ENCODE measurements at regions not wholly inside any gene's neighbourhood (a gene's known extent, or its start where the extent isn't known, plus 50 kb on each side); places are given as distances from the start of the nearest gene placed in this dataset.

DNA sequence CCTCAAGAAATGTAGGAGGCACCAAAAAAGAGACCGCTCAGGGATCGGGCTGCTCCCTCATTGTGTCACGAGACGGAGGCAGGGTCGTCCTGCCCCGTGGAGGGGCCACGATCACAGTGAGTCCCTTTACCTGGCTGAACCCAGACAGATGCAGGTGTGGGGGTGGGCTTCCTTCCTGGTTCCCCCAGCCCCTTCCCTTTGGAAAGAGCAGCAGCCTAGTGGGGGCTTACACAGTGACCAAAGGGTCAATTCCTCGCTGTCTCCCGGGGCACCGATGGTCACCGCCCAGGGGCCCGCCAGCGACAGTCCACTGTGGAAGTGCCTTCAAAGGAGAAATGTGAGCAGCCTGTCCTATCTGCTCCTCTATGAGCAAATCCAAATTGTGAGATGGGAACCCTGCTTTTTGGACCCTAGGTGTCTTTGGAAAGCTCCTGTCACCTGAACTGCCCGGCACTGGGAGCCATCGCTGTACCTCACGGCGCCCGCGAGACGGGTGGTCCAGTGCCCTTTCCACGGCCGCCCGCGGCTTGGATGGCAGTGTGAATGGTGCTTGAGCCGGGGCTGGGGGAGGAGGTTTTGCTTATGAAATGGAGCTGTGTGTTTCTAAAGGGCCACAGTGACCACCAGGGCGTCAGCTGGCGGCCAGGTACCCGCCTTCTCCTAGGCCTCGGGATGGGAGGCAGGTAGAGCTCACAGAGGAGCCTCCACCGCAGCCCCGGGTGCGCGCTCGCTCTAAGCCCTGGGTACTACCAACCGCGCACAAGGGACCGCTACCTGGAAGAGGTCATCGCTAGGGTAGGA is 155.7 kb downstream of the KLF13 start:
- no peak overlapping the region for H3K4me3 Mint-ChIP-seq
- TF ChIP-seq, protein P1, sequence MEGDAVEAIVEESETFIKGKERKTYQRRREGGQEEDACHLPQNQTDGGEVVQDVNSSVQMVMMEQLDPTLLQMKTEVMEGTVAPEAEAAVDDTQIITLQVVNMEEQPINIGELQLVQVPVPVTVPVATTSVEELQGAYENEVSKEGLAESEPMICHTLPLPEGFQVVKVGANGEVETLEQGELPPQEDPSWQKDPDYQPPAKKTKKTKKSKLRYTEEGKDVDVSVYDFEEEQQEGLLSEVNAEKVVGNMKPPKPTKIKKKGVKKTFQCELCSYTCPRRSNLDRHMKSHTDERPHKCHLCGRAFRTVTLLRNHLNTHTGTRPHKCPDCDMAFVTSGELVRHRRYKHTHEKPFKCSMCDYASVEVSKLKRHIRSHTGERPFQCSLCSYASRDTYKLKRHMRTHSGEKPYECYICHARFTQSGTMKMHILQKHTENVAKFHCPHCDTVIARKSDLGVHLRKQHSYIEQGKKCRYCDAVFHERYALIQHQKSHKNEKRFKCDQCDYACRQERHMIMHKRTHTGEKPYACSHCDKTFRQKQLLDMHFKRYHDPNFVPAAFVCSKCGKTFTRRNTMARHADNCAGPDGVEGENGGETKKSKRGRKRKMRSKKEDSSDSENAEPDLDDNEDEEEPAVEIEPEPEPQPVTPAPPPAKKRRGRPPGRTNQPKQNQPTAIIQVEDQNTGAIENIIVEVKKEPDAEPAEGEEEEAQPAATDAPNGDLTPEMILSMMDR (conservative IDR thresholded peaks at IDR 0.05): no peak
- no peak overlapping the region for H3K27ac Mint-ChIP-seq (ENCODE audit: unreplicated experiment)
- peaks cover 4% of the 10 kb centered on the region for H3K4me1 Mint-ChIP-seq
- H3K9me3 Mint-ChIP-seq: no peaks in the 10 kb centered on the region
- peaks cover 6% of the 10 kb centered on the region for H3K36me3 Mint-ChIP-seq (ENCODE audit: low read depth)
- DNase-seq (ENCODE audit: low read depth, low spot score): no peak
- H3K27me3 Mint-ChIP-seq (ENCODE audit: low read depth): peaks cover 62% of the 10 kb centered on the region

DNA sequence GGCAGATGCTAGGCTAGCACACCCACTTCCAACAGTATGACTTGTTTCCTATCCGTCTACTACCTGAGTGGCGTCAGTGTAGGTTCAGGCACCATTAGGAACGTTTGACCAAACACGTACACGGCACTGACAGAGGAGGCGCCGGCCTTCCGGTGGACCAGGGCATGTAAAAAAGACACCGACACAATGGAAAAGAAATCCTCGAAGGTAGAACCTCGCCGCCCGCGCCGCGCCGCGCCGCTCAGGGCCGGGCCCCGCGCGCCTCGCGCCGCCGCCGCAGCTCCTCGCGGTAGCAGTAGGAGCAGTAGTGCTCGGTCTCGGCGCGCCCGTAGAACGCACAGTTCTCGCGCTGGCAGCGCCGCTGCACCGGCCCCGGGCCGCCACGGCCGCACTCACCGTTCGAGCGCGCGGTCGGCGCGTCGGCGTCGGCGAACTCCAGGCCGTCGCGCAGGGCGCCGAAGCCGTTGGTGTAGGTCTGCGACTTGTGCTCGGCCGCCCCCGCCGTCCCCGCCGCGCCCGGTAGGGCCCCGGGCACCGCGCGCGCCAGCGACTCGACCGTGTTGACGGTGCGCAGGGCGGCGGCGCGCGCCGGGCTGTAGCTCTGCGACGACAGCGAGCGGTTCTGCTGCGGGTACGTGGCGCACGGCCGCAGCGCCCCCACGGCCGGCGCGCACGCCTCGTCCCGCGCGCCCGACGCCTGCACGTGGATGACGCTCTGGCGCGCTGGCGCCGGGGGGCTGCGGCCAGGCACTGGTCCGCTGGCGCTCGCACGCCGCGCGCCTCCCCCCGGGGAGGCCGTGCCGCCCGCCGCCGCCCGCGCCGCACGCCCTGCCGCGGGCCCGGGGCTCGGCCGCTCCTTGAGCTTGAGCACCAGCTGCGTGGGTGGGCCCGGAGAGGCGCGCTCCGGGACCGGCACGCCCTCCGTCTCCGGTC is 156.7 kb downstream of the KLF13 start:
- Mint-ChIP-seq H3K9me3 (no peaks in the 10 kb centered on the region), H3K4me1 (peaks cover 4% of the 10 kb centered on the region), H3K36me3 (ENCODE audit: low read depth) (peaks cover 6% of the 10 kb centered on the region), H3K4me3 (no peak overlapping the region), H3K27ac (ENCODE audit: unreplicated experiment) (no peak overlapping the region), H3K27me3 (ENCODE audit: low read depth) (peaks cover 62% of the 10 kb centered on the region)
- TF ChIP-seq, protein P1 (conservative IDR thresholded peaks at IDR 0.05): no peak
- no peak for DNase-seq (ENCODE audit: low read depth, low spot score)

DNA sequence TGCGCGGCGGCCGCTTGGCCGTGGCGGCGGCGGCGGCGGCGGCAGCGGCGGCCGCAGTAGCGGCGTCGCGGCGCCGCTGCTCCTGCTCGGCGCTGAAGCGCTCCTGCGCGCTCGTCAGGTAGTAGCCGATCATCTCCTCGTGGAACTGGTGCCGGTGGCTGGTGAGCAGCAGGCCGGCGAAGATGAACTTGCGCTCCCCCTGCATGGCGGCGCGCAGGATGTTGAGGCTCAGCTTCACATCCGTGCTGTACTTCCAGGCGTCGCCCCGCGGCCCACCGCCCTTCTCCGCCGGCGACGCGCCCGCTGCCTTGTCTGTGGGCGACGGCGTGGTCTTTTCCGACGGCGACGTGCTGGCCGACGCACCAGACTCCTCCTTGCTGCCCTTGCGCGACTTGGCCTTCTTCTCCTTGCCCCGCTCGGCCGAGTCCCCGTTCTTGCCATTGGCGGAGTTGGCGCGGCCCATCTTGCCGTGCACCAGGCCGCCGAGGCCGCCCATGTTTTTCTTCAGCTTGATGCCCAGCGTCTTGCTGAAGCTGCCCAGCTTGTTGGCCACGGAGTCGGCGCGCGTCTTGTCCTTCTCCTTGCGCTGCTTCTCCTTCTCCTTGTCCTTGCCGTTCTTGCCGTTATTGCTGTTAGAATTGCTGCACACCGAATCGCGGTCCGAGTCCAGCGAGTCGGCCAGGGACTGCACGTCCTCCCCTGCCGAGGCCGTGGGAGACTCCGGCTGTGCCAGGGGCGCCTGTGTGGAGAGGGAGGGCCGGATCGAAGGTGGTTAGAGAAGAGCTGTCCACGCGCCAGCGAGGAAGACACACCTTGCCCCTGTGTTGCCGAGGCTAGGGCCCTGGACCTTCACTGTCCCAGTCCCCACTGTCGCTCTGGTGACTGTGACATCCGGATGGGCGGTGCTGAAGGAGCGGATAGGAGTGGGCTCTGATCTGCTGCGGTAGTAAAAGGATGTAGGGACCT is 157.6 kb downstream of the KLF13 start:
- Mint-ChIP-seq H3K27me3 (ENCODE audit: low read depth) (peaks cover 61% of the 10 kb centered on the region), H3K36me3 (ENCODE audit: low read depth) (peaks cover 6% of the 10 kb centered on the region), H3K4me1 (peaks cover 11% of the 10 kb centered on the region), H3K27ac (ENCODE audit: unreplicated experiment) (peak overlapping the region; percentile 37), H3K9me3 (no peaks in the 10 kb centered on the region), H3K4me3 (no peak overlapping the region)
- TF ChIP-seq, protein P1 (conservative IDR thresholded peaks at IDR 0.05): no peak
- no peak for DNase-seq (ENCODE audit: low read depth, low spot score)

DNA sequence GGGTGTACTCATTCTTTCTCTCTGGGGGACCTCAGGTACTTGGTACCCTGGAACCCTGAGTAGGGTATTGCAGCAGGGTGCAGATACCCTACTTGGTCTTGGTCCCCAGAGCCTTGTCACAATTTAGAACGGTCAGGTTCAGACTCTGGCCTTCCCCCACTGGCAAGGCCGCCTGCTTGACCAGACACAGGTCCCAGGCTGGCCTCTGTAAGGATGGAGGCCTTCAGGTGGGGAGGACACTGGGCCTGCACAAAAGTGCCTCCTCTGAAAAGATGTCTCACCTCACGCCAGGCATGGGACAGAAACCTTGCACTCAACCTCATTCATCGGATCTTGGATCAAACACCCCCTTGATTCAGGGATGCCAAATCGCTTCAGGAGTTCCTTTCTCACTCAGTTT is 158.4 kb downstream of the KLF13 start:
- Mint-ChIP-seq H3K4me1 (peaks cover 14% of the 10 kb centered on the region), H3K27ac (ENCODE audit: unreplicated experiment) (peak overlapping the region; percentile 37), H3K36me3 (ENCODE audit: low read depth) (peaks cover 6% of the 10 kb centered on the region), H3K27me3 (ENCODE audit: low read depth) (peaks cover 61% of the 10 kb centered on the region), H3K9me3 (peaks cover under 1% of the 10 kb centered on the region), H3K4me3 (no peak overlapping the region)
- no peak for DNase-seq (ENCODE audit: low read depth, low spot score)
- TF ChIP-seq, protein P1 (conservative IDR thresholded peaks at IDR 0.05): no peak

DNA sequence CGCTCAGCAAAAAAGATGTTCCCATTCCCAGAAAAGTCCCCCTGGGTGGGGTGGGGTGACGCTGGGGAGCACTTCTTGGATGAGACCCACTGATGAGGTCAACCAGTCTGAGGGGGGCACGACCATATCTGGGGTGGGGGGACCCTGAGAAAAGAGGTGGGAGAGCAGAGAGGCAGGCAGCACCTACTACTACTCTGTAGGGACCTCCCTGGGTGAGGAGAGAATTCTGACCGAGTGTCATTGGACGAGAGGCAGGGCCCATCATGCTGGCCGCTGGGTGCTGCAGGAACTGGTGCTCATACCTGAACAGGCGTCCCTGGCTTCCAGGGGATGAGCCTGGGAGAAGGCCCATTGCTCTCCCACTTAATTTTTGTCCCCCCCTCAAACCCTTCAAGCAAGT is 158.8 kb downstream of the KLF13 start:
- Mint-ChIP-seq H3K9me3 (peaks cover 2% of the 10 kb centered on the region), H3K27me3 (ENCODE audit: low read depth) (peaks cover 58% of the 10 kb centered on the region), H3K36me3 (ENCODE audit: low read depth) (peaks cover 10% of the 10 kb centered on the region), H3K27ac (ENCODE audit: unreplicated experiment) (no peak overlapping the region), H3K4me1 (peaks cover 16% of the 10 kb centered on the region), H3K4me3 (no peak overlapping the region)
- TF ChIP-seq, protein P1 (conservative IDR thresholded peaks at IDR 0.05): no peak
- DNase-seq (ENCODE audit: low read depth, low spot score): no peak

Measured in neural crest cell (in vitro differentiated cells).